ENCODE measurements at regions not wholly inside any gene's neighbourhood (a gene's known extent, or its start where the extent isn't known, plus 50 kb on each side); places are given as distances from the start of the nearest gene placed in this dataset.

GRCh38 chr14:87059060-87059839, 933.7 kb downstream of the GALC start:
- no peaks in the 10 kb centered on the region for H3K36me3 ChIP-seq
- intact Hi-C loops (cut with DNase I; ENCODE audit: low total_unique reads): no loop called here
- TF ChIP-seq POLR2A (IDR thresholded peaks at IDR 0.05) (no peak), CTCF (IDR thresholded peaks at IDR 0.05) (no peak), POLR2AphosphoS5 (IDR thresholded peaks at IDR 0.05) (no peak)
- no peaks in the 10 kb centered on the region for H3K9me3 ChIP-seq
- H3K27ac ChIP-seq: no peak overlapping the region
- H3K27me3 ChIP-seq: no peaks in the 10 kb centered on the region
- H3K4me3 ChIP-seq: no peak overlapping the region
- H3K4me1 ChIP-seq: no peaks in the 10 kb centered on the region
- DNase-seq (ENCODE audit: low spot score in 2 of 2): peak in 1 of 2 donors; percentile 51

GRCh38 chr14:87055007-87055406, 938.0 kb downstream of the GALC start:
- Histone ChIP-seq H3K4me1 (no peaks in the 10 kb centered on the region), H3K9me3 (no peaks in the 10 kb centered on the region), H3K4me3 (no peak overlapping the region), H3K36me3 (no peaks in the 10 kb centered on the region), H3K27ac (no peak overlapping the region), H3K27me3 (no peaks in the 10 kb centered on the region)
- DNase-seq (ENCODE audit: low spot score in 2 of 2): no peak
- intact Hi-C loops (cut with DNase I; ENCODE audit: low total_unique reads): no loop called here
- no peak for TF ChIP-seq POLR2AphosphoS5 (IDR thresholded peaks at IDR 0.05)
- no peak for TF ChIP-seq POLR2A (IDR thresholded peaks at IDR 0.05)
- TF ChIP-seq CTCF (IDR thresholded peaks at IDR 0.05): no peak

- TF ChIP-seq CTCF (IDR thresholded peaks at IDR 0.05): no peak
- no peak for TF ChIP-seq POLR2A (IDR thresholded peaks at IDR 0.05)
- TF ChIP-seq POLR2AphosphoS5 (IDR thresholded peaks at IDR 0.05): no peak
- no peaks in the 10 kb centered on the region for H3K4me1 ChIP-seq
- intact Hi-C loops (cut with DNase I; ENCODE audit: low total_unique reads): no loop called here
Observed at GRCh38 chr14:87052646-87053225, 940.2 kb downstream of the GALC start.

GRCh38 chr14:87050421-87050820, 942.6 kb downstream of the GALC start:
- H3K27me3 ChIP-seq: no peaks in the 10 kb centered on the region
- no peaks in the 10 kb centered on the region for H3K36me3 ChIP-seq
- no peak overlapping the region for H3K27ac ChIP-seq
- no peak for DNase-seq (ENCODE audit: low spot score in 2 of 2)
- intact Hi-C loops (cut with DNase I; ENCODE audit: low total_unique reads): no loop called here
- no peaks in the 10 kb centered on the region for H3K4me1 ChIP-seq
- no peak overlapping the region for H3K4me3 ChIP-seq
- TF ChIP-seq CTCF (IDR thresholded peaks at IDR 0.05) (no peak), POLR2A (IDR thresholded peaks at IDR 0.05) (no peak), POLR2AphosphoS5 (IDR thresholded peaks at IDR 0.05) (no peak)
- no peaks in the 10 kb centered on the region for H3K9me3 ChIP-seq

More at GRCh38 chr14:87052646-87053225, 940.2 kb downstream of the GALC start:
- H3K27ac ChIP-seq: no peak overlapping the region
- no peaks in the 10 kb centered on the region for H3K9me3 ChIP-seq
- H3K27me3 ChIP-seq: no peaks in the 10 kb centered on the region
- no peaks in the 10 kb centered on the region for H3K36me3 ChIP-seq
- no peak for DNase-seq (ENCODE audit: low spot score in 2 of 2)
- H3K4me3 ChIP-seq: no peak overlapping the region

- no peaks in the 10 kb centered on the region for H3K9me3 ChIP-seq
- no peak for DNase-seq (ENCODE audit: low spot score in 2 of 2)
- TF ChIP-seq CTCF (IDR thresholded peaks at IDR 0.05): peak in 1 of 3 donors; percentile 17
- TF ChIP-seq POLR2AphosphoS5 (IDR thresholded peaks at IDR 0.05): no peak
- no peaks in the 10 kb centered on the region for H3K4me1 ChIP-seq
- no peak overlapping the region for H3K4me3 ChIP-seq
- no peaks in the 10 kb centered on the region for H3K36me3 ChIP-seq
- no peaks in the 10 kb centered on the region for H3K27me3 ChIP-seq
- H3K27ac ChIP-seq: no peak overlapping the region
- intact Hi-C loops (cut with DNase I; ENCODE audit: low total_unique reads): no loop called here
Observed at GRCh38 chr14:87049950-87050349, 943.0 kb downstream of the GALC start.

All from breast epithelium (tissue), 4 donors.